LoVo (cell line): ENCODE measurements at regions not wholly inside any gene's neighbourhood (a gene's known extent, or its start where the extent isn't known, plus 50 kb on each side); places are given as distances from the start of the nearest gene placed in this dataset.
"Not testable (repeated sequence)": the region's sequence is repeated elsewhere in the genome, so short reads cannot be mapped to it uniquely, and the experiment has no call there.

Experiments used
- DNase-seq: peaks from one replicate; pipeline ENCODE4 v3.0.0-alpha.2; 2016; ENCODE audit warnings: low spot score

GRCh38 chr3:99315896-99316295 is 322.5 kb upstream of the COL8A1 start:
- no peak for DNase-seq

- DNase-seq: no peak
Measured at GRCh38 chr3:99313485-99313884, 324.9 kb upstream of the COL8A1 start.

- no peak for DNase-seq
Measured at GRCh38 chr3:99298661-99299060, 339.7 kb upstream of the COL8A1 start.

GRCh38 chr3:99295836-99296235 is 342.6 kb upstream of the COL8A1 start:
- DNase-seq: no peak

GRCh38 chr3:99294092-99294491 is 344.3 kb upstream of the COL8A1 start:
- not testable (repeated sequence) for DNase-seq

GRCh38 chr3:99287876-99288275 is 350.5 kb upstream of the COL8A1 start:
- no peak for DNase-seq

- no peak for DNase-seq
Measured at GRCh38 chr3:99286266-99286845, 352.0 kb upstream of the COL8A1 start.

- DNase-seq: no peak
Measured at GRCh38 chr3:99269606-99270351, 368.3 kb upstream of the DCBLD2 start.

- DNase-seq: no peak
Measured at GRCh38 chr3:99256788-99257187, 355.3 kb upstream of the DCBLD2 start.

- no peak for DNase-seq
Measured at GRCh38 chr3:99253963-99254355, 352.5 kb upstream of the DCBLD2 start.

- DNase-seq: no peak
Measured at GRCh38 chr3:99250821-99251355, 349.4 kb upstream of the DCBLD2 start.

- DNase-seq: no peak
Measured at GRCh38 chr3:99250272-99250671, 348.8 kb upstream of the DCBLD2 start.

- DNase-seq: no peak
Measured at GRCh38 chr3:99249627-99250026, 348.1 kb upstream of the DCBLD2 start.

- no peak for DNase-seq
Measured at GRCh38 chr3:99248913-99249312, 347.4 kb upstream of the DCBLD2 start.

GRCh38 chr3:99248130-99248529 is 346.6 kb upstream of the DCBLD2 start:
- DNase-seq: no peak

- no peak for DNase-seq
Measured at GRCh38 chr3:99246010-99246654, 344.6 kb upstream of the DCBLD2 start.

GRCh38 chr3:99242271-99242670 is 340.8 kb upstream of the DCBLD2 start:
- no peak for DNase-seq

GRCh38 chr3:99240700-99241099 is 339.2 kb upstream of the DCBLD2 start:
- DNase-seq: no peak

GRCh38 chr3:99236576-99236975 is 335.1 kb upstream of the DCBLD2 start:
- DNase-seq: no peak

- no peak for DNase-seq
Measured at GRCh38 chr3:99232696-99233095, 331.2 kb upstream of the DCBLD2 start.

- no peak for DNase-seq
Measured at GRCh38 chr3:99218468-99218867, 317.0 kb upstream of the DCBLD2 start.

- no peak for DNase-seq
Measured at GRCh38 chr3:99212969-99213368, 311.5 kb upstream of the DCBLD2 start.

GRCh38 chr3:99211309-99211708 is 309.8 kb upstream of the DCBLD2 start:
- DNase-seq: no peak
